Gastroesophageal sphincter (tissue), 3 donors: ENCODE measurements at regions not wholly inside any gene's neighbourhood (a gene's known extent, or its start where the extent isn't known, plus 50 kb on each side); places are given as distances from the start of the nearest gene placed in this dataset.

ENCODE experiments used
- POLR2A ChIP-seq, 2 donors: fragments of 450-650 bp; IDR thresholded peaks; one replicate each; pipeline ENCODE4 v1.6.1; 2017; ENCODE audit warnings: antibody characterized with exemption in 2 of 2, mild to moderate bottlenecking in 2 of 2, moderate library complexity in 1 of 2
- TF ChIP-seq, protein P1 (sequence below), 4 experiments: fragments of 200-600 bp in 2 of 4; fragments of 450-650 bp in 2 of 4; sonication (generic) in 1 of 4; IDR thresholded peaks; one replicate each; pipeline ENCODE4 v1.5.1; 2017 to 2019; ENCODE audit warnings: antibody characterized with exemption in 4 of 4, mild to moderate bottlenecking in 2 of 4, moderate library complexity in 2 of 4

GRCh38 chr9:104999136-104999535, 71.2 kb upstream of the ABCA1 start:
- TF ChIP-seq, protein P1, sequence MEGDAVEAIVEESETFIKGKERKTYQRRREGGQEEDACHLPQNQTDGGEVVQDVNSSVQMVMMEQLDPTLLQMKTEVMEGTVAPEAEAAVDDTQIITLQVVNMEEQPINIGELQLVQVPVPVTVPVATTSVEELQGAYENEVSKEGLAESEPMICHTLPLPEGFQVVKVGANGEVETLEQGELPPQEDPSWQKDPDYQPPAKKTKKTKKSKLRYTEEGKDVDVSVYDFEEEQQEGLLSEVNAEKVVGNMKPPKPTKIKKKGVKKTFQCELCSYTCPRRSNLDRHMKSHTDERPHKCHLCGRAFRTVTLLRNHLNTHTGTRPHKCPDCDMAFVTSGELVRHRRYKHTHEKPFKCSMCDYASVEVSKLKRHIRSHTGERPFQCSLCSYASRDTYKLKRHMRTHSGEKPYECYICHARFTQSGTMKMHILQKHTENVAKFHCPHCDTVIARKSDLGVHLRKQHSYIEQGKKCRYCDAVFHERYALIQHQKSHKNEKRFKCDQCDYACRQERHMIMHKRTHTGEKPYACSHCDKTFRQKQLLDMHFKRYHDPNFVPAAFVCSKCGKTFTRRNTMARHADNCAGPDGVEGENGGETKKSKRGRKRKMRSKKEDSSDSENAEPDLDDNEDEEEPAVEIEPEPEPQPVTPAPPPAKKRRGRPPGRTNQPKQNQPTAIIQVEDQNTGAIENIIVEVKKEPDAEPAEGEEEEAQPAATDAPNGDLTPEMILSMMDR (IDR thresholded peaks at IDR 0.05) = no peak
- TF ChIP-seq POLR2A (IDR thresholded peaks at IDR 0.05) = no peak
